Liver (tissue), 3 donors: ENCODE measurements at regions not wholly inside any gene's neighbourhood (a gene's known extent, or its start where the extent isn't known, plus 50 kb on each side); places are given as distances from the start of the nearest gene placed in this dataset.

Experiments used
- ATF3 ChIP-seq: IDR thresholded peaks from 2 replicates; pipeline ENCODE4 v1.6.1; 2016; ENCODE audit warnings: antibody characterized with exemption
- FOXA1 ChIP-seq: IDR thresholded peaks from 2 replicates; pipeline ENCODE4 v1.6.1; 2016; ENCODE audit warnings: antibody characterized with exemption
- GABPA ChIP-seq, 2 donors: IDR thresholded peaks in 1 of 2; conservative IDR thresholded peaks in 1 of 2; 2 replicates each; pipeline ENCODE4 v1.6.1; 2016; ENCODE audit warnings: antibody characterized with exemption in 2 of 2, mild to moderate bottlenecking in 1 of 2, moderate library complexity in 1 of 2
- HNF4G ChIP-seq: IDR thresholded peaks from 2 replicates; pipeline ENCODE4 v1.6.1; 2016; ENCODE audit warnings: antibody characterized with exemption
- REST ChIP-seq: IDR thresholded peaks from 2 replicates; pipeline ENCODE4 v1.6.1; 2016; ENCODE audit warnings: antibody characterized with exemption, mild to moderate bottlenecking
- RXRA ChIP-seq, 2 donors: IDR thresholded peaks; 2 replicates each; pipeline ENCODE4 v1.6.1; 2017 to 2018; ENCODE audit warnings: antibody characterized with exemption in 2 of 2, mild to moderate bottlenecking in 1 of 2
- YY1 ChIP-seq: IDR thresholded peaks from 2 replicates; pipeline ENCODE4 v1.6.1; 2016; ENCODE audit warnings: antibody characterized with exemption, mild to moderate bottlenecking
- TF ChIP-seq, protein P1 (sequence below): fragments of 150-350 bp; IDR thresholded peaks from 2 replicates; pipeline ENCODE4 v1.5.1; 2017; ENCODE audit warnings: improper control_type of control experiment, low read depth, low read length; ENCODE audit not compliant: missing input control
- TF ChIP-seq, protein P2 (sequence below): IDR thresholded peaks from 2 replicates; pipeline ENCODE4 v1.6.1; 2016; ENCODE audit warnings: antibody characterized with exemption
- donor health status: healthy.
- donor health status: healthy.

DNA sequence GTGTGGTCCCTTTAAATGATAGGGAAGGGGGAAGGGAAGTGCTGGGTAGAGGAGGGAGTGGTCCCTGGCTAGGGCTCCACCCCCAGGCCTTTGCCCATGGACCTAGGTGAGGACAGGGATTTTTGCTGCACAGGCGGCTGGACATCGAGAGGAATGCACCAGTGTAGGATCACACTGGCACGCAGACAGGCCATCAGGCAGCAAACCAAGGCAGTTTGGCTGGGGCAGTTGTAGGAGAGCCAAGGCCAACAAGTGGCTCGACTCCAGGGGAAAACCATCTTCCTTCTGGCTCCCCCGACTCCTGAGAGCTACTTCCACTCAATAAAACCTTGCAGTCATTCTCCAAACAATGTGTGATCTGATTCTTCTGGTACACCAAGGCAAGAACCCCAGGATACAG, 402.0 kb upstream of the LRRTM1 start:
- TF ChIP-seq, protein P1, sequence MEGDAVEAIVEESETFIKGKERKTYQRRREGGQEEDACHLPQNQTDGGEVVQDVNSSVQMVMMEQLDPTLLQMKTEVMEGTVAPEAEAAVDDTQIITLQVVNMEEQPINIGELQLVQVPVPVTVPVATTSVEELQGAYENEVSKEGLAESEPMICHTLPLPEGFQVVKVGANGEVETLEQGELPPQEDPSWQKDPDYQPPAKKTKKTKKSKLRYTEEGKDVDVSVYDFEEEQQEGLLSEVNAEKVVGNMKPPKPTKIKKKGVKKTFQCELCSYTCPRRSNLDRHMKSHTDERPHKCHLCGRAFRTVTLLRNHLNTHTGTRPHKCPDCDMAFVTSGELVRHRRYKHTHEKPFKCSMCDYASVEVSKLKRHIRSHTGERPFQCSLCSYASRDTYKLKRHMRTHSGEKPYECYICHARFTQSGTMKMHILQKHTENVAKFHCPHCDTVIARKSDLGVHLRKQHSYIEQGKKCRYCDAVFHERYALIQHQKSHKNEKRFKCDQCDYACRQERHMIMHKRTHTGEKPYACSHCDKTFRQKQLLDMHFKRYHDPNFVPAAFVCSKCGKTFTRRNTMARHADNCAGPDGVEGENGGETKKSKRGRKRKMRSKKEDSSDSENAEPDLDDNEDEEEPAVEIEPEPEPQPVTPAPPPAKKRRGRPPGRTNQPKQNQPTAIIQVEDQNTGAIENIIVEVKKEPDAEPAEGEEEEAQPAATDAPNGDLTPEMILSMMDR = no peak
- TF ChIP-seq HNF4G (no peak), YY1 (no peak), REST (no peak), FOXA1 (no peak), ATF3 (no peak), GABPA (IDR thresholded peaks at IDR 0.05 in 1 of 2, conservative IDR thresholded peaks at IDR 0.05 in 1 of 2) (no peak), RXRA (IDR thresholded peaks at IDR 0.05) (no peak)
- TF ChIP-seq, protein P2, sequence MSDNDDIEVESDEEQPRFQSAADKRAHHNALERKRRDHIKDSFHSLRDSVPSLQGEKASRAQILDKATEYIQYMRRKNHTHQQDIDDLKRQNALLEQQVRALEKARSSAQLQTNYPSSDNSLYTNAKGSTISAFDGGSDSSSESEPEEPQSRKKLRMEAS = no peak
